WTC11 (cell line): ENCODE measurements at regions not wholly inside any gene's neighbourhood (a gene's known extent, or its start where the extent isn't known, plus 50 kb on each side); places are given as distances from the start of the nearest gene placed in this dataset.

Experiments used
- ATAC-seq: fragments of 200-7000 bp; cut with Tn5 transposase; 2 replicates; pipeline ENCODE4 v1.10.0; 2021; ENCODE audit warnings: mild to moderate bottlenecking, moderate library complexity
- CTCF ChIA-PET: fragments of 300-600 bp; sonication (Branson Sonifier 250); formaldehyde crosslinking; loops from one replicate; lab custom pipeline; 2021; ENCODE audit warnings: antibody characterized with exemption; lab: Charles Lee
- POLR2A ChIA-PET: fragments of 350-600 bp; sonication (Branson Sonifier 250); formaldehyde crosslinking; loops from one replicate; lab custom pipeline; 2021; ENCODE audit warnings: antibody characterized with exemption; lab: Charles Lee
- DNase-seq: peaks from one replicate; pipeline ENCODE4 v3.0.0; 2021; ENCODE audit warnings: low spot score
- H3K27ac Mint-ChIP-seq: 2 replicates; pipeline ENCODE4 v1.8.0; 2021; ENCODE audit warnings: mixed read lengths
- H3K27me3 Mint-ChIP-seq: 2 replicates; pipeline ENCODE4 v1.8.0; 2021; ENCODE audit warnings: low read depth, mild to moderate bottlenecking, moderate library complexity, mixed read lengths
- H3K36me3 Mint-ChIP-seq: 2 replicates; pipeline ENCODE4 v1.8.0; 2021; ENCODE audit warnings: mixed read lengths
- H3K4me1 Mint-ChIP-seq: 2 replicates; pipeline ENCODE4 v1.8.0; 2022; ENCODE audit warnings: mixed read lengths
- H3K4me3 Mint-ChIP-seq: 2 replicates; pipeline ENCODE4 v1.8.0; 2021; ENCODE audit warnings: mild to moderate bottlenecking, moderate library complexity, mixed read lengths
- H3K9me3 Mint-ChIP-seq: 2 replicates; pipeline ENCODE4 v1.8.0; 2021; ENCODE audit warnings: mixed read lengths
- CREM ChIP-seq: sonication (generic); formaldehyde crosslinking; IDR thresholded peaks from 2 replicates; pipeline ENCODE4 v1.8.1; 2022; ENCODE audit warnings: mild to moderate bottlenecking, missing genetic modification reagents, moderate library complexity
- GABPB1 ChIP-seq: sonication (generic); formaldehyde crosslinking; IDR thresholded peaks from 2 replicates; pipeline ENCODE4 v1.8.1; 2023; ENCODE audit warnings: mild to moderate bottlenecking, missing genetic modification reagents
- IRF2 ChIP-seq: sonication (generic); formaldehyde crosslinking; IDR thresholded peaks from 2 replicates; pipeline ENCODE4 v1.8.0; 2022; ENCODE audit warnings: low read depth, missing genetic modification reagents, borderline replicate concordance
- JUN ChIP-seq: sonication (generic); formaldehyde crosslinking; IDR thresholded peaks from 2 replicates; pipeline ENCODE4 v1.8.0; 2023; ENCODE audit warnings: mild to moderate bottlenecking, missing genetic modification reagents
- MXD4 ChIP-seq: fragments of 250-450 bp; sonication (Bioruptor Pico); IDR thresholded peaks from 2 replicates; pipeline ENCODE4 v1.8.0; 2021; ENCODE audit warnings: mild to moderate bottlenecking, moderate library complexity, borderline replicate concordance
- NR2C2 ChIP-seq: sonication (generic); formaldehyde crosslinking; IDR thresholded peaks from 2 replicates; pipeline ENCODE4 v1.8.0; 2022; ENCODE audit warnings: mild to moderate bottlenecking, missing genetic modification reagents
- TP53 ChIP-seq: sonication (generic); formaldehyde crosslinking; IDR thresholded peaks from 2 replicates; pipeline ENCODE4 v1.8.1; 2023; ENCODE audit warnings: mild to moderate bottlenecking, missing genetic modification reagents
- ZNF263 ChIP-seq: sonication (generic); formaldehyde crosslinking; IDR thresholded peaks from 2 replicates; pipeline ENCODE4 v1.8.1; 2022; ENCODE audit warnings: low read depth, mild to moderate bottlenecking, moderate library complexity, missing genetic modification reagents
- ZNF423 ChIP-seq: fragments of 250-450 bp; sonication (Bioruptor Pico); IDR thresholded peaks from 2 replicates; pipeline ENCODE4 v2.1.2; 2022; ENCODE audit warnings: mild to moderate bottlenecking, moderate library complexity
- TF ChIP-seq, protein P1 (sequence below): sonication (generic); formaldehyde crosslinking; IDR thresholded peaks from 2 replicates; pipeline ENCODE4 v1.8.1; 2022; ENCODE audit warnings: low read depth, mild to moderate bottlenecking, moderate library complexity, missing genetic modification reagents, borderline replicate concordance
- TF ChIP-seq, protein P2 (sequence below): sonication (generic); formaldehyde crosslinking; IDR thresholded peaks from 2 replicates; pipeline ENCODE4 v1.8.1; 2022; ENCODE audit warnings: low read depth, missing genetic modification reagents, borderline replicate concordance
- TF ChIP-seq, protein P3 (sequence below): sonication (generic); formaldehyde crosslinking; conservative IDR thresholded peaks from 2 replicates; pipeline ENCODE4 v1.8.1; 2023; ENCODE audit warnings: mild to moderate bottlenecking, low read depth, missing genetic modification reagents, moderate library complexity
- TF ChIP-seq, protein P4 (sequence below): fragments of 250-450 bp; sonication (Bioruptor Pico); conservative IDR thresholded peaks from 2 replicates; pipeline ENCODE4 v1.9.0; 2021; ENCODE audit warnings: mild to moderate bottlenecking
- TF ChIP-seq, protein P5 (sequence below): sonication (generic); formaldehyde crosslinking; conservative IDR thresholded peaks from 2 replicates; pipeline ENCODE4 v1.8.1; 2022; ENCODE audit warnings: mild to moderate bottlenecking, missing genetic modification reagents
- TF ChIP-seq, protein P6 (sequence below): sonication (generic); formaldehyde crosslinking; IDR thresholded peaks from 2 replicates; pipeline ENCODE4 v1.8.0; 2022; ENCODE audit warnings: mild to moderate bottlenecking, missing genetic modification reagents
- TF ChIP-seq, protein P7 (sequence below): sonication (generic); formaldehyde crosslinking; IDR thresholded peaks from 2 replicates; pipeline ENCODE4 v1.8.0; 2022; ENCODE audit warnings: missing genetic modification reagents

DNA sequence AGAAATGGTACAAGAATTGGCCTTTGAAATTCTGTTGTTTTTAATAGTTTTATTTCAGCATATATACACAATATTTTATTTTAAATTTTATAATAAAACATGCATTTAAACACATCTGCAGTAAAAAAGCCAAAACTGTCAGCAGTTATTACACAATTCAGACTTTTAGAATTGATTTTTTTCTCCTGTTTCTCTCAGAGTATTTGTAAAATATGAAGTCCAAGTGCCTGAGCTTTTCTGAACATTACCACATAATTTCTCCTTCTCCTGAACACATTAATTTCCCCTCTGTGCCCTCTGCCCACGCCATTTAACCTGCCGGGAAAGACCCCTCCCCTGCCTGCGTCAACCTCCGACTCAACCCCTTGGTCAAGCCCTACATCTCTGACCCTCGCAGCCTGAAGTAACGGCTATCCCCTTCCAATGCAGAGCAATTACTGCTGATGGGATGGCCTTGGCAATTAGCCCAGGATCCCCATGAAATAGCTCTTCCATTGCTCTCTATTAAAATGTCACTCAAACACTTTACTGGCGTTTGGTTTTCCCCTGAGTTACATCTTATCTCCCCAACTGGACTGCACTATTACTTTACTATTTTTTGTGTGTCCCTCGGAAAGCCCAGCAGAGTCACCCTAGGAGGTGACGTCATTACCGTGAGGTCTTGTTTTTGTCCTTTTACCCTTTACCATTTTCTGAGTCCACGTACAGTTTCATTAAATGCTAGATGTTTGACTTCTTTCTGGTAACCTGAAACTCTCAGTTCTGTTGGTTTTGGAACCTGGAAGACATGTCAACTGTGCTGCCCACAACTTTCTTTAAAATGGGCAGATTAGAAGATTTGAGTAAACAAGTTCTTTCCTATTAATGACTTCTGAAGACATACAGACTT, 146.7 kb upstream of the TAB2 start:
- no peaks in the 10 kb centered on the region for H3K36me3 Mint-ChIP-seq
- no peak for ATAC-seq
- CTCF ChIA-PET = no interaction called here

DNA sequence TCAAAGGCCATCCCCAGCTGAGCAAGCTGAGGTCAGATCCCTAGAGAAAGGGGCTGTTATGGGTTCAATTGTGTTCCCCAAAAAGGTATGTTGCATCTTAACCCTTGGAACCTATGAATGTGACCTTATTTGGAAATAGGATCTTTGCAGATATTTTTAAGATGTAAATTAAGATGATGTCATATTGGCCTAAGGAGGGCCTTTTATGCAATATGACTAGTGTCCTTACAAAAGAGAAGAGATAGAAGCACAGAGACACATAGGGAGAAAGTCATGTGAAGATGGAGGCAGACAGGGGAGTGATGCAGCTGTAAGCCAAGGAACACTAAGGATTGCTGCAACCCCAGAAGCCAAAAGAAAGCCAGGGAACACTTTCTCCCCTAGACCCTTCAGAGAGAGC, 144.3 kb upstream of the TAB2 start:
- no peak overlapping the region for H3K4me3 Mint-ChIP-seq
- H3K36me3 Mint-ChIP-seq = peaks cover 3% of the 10 kb centered on the region
- ChIA-PET POLR2A (no interaction called here), CTCF (no interaction called here)
- TF ChIP-seq, protein P1, sequence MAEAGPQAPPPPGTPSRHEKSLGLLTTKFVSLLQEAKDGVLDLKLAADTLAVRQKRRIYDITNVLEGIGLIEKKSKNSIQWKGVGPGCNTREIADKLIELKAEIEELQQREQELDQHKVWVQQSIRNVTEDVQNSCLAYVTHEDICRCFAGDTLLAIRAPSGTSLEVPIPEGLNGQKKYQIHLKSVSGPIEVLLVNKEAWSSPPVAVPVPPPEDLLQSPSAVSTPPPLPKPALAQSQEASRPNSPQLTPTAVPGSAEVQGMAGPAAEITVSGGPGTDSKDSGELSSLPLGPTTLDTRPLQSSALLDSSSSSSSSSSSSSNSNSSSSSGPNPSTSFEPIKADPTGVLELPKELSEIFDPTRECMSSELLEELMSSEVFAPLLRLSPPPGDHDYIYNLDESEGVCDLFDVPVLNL (CRISPR knock-in tag) = no peak
- TF ChIP-seq MXD4 (CRISPR knock-in tag) (no peak), ZNF423 (no peak), CREM (CRISPR knock-in tag) (no peak), GABPB1 (no peak)
- TF ChIP-seq, protein P2, sequence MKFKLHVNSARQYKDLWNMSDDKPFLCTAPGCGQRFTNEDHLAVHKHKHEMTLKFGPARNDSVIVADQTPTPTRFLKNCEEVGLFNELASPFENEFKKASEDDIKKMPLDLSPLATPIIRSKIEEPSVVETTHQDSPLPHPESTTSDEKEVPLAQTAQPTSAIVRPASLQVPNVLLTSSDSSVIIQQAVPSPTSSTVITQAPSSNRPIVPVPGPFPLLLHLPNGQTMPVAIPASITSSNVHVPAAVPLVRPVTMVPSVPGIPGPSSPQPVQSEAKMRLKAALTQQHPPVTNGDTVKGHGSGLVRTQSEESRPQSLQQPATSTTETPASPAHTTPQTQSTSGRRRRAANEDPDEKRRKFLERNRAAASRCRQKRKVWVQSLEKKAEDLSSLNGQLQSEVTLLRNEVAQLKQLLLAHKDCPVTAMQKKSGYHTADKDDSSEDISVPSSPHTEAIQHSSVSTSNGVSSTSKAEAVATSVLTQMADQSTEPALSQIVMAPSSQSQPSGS (CRISPR knock-in tag) = no peak
- H3K27ac Mint-ChIP-seq = no peak overlapping the region
- DNase-seq (no peak), ATAC-seq (no peak)
- peaks cover 14% of the 10 kb centered on the region for H3K9me3 Mint-ChIP-seq
- no peaks in the 10 kb centered on the region for H3K27me3 Mint-ChIP-seq
- no peaks in the 10 kb centered on the region for H3K4me1 Mint-ChIP-seq

More for the DNA sequence above, 146.7 kb upstream of the TAB2 start:
- Mint-ChIP-seq H3K27ac (no peak overlapping the region), H3K4me3 (no peak overlapping the region), H3K9me3 (no peaks in the 10 kb centered on the region), H3K27me3 (no peaks in the 10 kb centered on the region), H3K4me1 (no peaks in the 10 kb centered on the region)
- TF ChIP-seq, protein P3, sequence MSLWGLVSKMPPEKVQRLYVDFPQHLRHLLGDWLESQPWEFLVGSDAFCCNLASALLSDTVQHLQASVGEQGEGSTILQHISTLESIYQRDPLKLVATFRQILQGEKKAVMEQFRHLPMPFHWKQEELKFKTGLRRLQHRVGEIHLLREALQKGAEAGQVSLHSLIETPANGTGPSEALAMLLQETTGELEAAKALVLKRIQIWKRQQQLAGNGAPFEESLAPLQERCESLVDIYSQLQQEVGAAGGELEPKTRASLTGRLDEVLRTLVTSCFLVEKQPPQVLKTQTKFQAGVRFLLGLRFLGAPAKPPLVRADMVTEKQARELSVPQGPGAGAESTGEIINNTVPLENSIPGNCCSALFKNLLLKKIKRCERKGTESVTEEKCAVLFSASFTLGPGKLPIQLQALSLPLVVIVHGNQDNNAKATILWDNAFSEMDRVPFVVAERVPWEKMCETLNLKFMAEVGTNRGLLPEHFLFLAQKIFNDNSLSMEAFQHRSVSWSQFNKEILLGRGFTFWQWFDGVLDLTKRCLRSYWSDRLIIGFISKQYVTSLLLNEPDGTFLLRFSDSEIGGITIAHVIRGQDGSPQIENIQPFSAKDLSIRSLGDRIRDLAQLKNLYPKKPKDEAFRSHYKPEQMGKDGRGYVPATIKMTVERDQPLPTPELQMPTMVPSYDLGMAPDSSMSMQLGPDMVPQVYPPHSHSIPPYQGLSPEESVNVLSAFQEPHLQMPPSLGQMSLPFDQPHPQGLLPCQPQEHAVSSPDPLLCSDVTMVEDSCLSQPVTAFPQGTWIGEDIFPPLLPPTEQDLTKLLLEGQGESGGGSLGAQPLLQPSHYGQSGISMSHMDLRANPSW (CRISPR knock-in tag) = no peak
- TF ChIP-seq NR2C2 (CRISPR knock-in tag) (no peak), TP53 (CRISPR knock-in tag) (no peak), ZNF263 (no peak), JUN (CRISPR knock-in tag) (no peak), IRF2 (CRISPR knock-in tag) (no peak)
- TF ChIP-seq, protein P4, sequence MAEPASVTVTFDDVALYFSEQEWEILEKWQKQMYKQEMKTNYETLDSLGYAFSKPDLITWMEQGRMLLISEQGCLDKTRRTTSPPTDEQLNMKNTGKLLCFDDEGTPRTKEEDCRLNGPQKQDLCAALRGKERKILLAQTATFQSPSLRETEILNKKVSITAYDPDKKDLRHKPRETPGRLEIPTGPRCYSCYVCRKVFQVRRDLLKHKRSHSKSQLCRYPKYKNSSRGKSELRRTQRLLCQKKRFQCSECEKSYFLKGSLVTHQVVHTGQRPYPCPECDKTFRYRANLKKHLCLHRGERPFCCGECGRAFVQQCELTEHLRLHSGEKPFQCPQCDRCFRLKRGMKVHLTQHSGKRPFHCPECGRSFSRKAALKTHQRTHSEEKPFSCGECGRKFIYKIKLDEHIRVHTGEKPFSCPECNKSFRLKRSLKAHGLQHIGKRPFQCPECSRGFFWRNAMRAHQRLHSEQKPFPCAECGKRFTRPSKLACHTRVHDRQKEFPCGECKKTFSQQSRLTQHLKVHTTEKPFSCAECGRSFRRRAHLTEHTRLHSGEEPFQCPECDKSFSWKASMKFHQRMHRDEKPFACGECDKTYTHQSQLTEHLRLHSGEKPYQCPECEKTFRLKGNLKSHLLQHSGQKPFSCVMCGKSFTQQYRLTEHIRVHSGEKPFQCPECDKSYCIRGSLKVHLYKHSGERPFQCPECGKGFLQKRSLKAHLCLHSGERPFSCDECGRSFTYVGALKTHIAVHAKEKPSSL = no peak
- TF ChIP-seq, protein P5, sequence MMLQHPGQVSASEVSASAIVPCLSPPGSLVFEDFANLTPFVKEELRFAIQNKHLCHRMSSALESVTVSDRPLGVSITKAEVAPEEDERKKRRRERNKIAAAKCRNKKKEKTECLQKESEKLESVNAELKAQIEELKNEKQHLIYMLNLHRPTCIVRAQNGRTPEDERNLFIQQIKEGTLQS = no peak
- TF ChIP-seq, protein P6, sequence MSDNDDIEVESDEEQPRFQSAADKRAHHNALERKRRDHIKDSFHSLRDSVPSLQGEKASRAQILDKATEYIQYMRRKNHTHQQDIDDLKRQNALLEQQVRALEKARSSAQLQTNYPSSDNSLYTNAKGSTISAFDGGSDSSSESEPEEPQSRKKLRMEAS (CRISPR knock-in tag) = no peak
- TF ChIP-seq, protein P7, sequence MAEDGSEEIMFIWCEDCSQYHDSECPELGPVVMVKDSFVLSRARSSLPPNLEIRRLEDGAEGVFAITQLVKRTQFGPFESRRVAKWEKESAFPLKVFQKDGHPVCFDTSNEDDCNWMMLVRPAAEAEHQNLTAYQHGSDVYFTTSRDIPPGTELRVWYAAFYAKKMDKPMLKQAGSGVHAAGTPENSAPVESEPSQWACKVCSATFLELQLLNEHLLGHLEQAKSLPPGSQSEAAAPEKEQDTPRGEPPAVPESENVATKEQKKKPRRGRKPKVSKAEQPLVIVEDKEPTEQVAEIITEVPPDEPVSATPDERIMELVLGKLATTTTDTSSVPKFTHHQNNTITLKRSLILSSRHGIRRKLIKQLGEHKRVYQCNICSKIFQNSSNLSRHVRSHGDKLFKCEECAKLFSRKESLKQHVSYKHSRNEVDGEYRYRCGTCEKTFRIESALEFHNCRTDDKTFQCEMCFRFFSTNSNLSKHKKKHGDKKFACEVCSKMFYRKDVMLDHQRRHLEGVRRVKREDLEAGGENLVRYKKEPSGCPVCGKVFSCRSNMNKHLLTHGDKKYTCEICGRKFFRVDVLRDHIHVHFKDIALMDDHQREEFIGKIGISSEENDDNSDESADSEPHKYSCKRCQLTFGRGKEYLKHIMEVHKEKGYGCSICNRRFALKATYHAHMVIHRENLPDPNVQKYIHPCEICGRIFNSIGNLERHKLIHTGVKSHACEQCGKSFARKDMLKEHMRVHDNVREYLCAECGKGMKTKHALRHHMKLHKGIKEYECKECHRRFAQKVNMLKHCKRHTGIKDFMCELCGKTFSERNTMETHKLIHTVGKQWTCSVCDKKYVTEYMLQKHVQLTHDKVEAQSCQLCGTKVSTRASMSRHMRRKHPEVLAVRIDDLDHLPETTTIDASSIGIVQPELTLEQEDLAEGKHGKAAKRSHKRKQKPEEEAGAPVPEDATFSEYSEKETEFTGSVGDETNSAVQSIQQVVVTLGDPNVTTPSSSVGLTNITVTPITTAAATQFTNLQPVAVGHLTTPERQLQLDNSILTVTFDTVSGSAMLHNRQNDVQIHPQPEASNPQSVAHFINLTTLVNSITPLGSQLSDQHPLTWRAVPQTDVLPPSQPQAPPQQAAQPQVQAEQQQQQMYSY (CRISPR knock-in tag) = no peak
- POLR2A ChIA-PET = no interaction called here
- no peak for DNase-seq
